Endothelial cell of umbilical vein (primary cell): ENCODE measurements at regions not wholly inside any gene's neighbourhood (a gene's known extent, or its start where the extent isn't known, plus 50 kb on each side); places are given as distances from the start of the nearest gene placed in this dataset.

ENCODE experiments used
- BruUV-seq: library from RNA; stranded (reverse); fragments of 400-500 nt; replicated peaks from 2 replicates; lab custom pipeline; 2021; lab: Mats Ljungman, UMichigan
- CTCF ChIA-PET: fragments of 300-600, 350-600 bp; sonication (Branson Sonifier 250); formaldehyde crosslinking; loops from one replicate; lab custom pipeline; 2021; ENCODE audit warnings: antibody characterized with exemption, inconsistent platforms; lab: Charles Lee
- POLR2A ChIA-PET: fragments of 300-600, 350-600 bp; sonication (Branson Sonifier 250); formaldehyde crosslinking; loops from one replicate; lab custom pipeline; 2021; ENCODE audit warnings: antibody characterized with exemption, inconsistent platforms; lab: Charles Lee
- DNase-seq: peaks from one replicate; pipeline ENCODE4 v3.0.0-alpha.2; 2011; ENCODE audit warnings: low read depth, low spot score
- FAIRE-seq: peaks from 2 replicates; lab custom pipeline; 2011; peaks lifted over from hg19 to GRCh38; lab: Jason Lieb, UNC
- H2AFZ ChIP-seq: 2 replicates; pipeline ENCODE4 v1.6.0; 2012; ENCODE audit warnings: low read depth, low read length, control low read depth, inconsistent platforms
- H3K27ac ChIP-seq: 2 replicates; pipeline ENCODE4 v1.5.1; 2011; ENCODE audit warnings: low read depth, mild to moderate bottlenecking, control low read depth, low read length, moderate library complexity; ENCODE audit not compliant: insufficient read depth
- H3K27me3 ChIP-seq, 2 experiments: 2 replicates each; pipeline versions ENCODE4 v1.6.0 to v1.6.1; 2011; ENCODE audit warnings: low read length in 2 of 2, mixed read lengths in 1 of 2; ENCODE audit not compliant: control insufficient read depth in 2 of 2, insufficient read depth in 2 of 2
- H3K36me3 ChIP-seq, 2 experiments: 2 replicates in 1 of 2; 3 replicates in 1 of 2; pipeline ENCODE4 v1.5.1; 2011; ENCODE audit warnings: low read length in 2 of 2, mild to moderate bottlenecking in 1 of 2, moderate library complexity in 1 of 2; ENCODE audit not compliant: control insufficient read depth in 2 of 2, insufficient read depth in 2 of 2; ENCODE audit errors: extremely low read depth in 1 of 2
- H3K4me1 ChIP-seq: 3 replicates; pipeline ENCODE4 v1.5.1; 2011; ENCODE audit warnings: mild to moderate bottlenecking, low read length; ENCODE audit not compliant: control insufficient read depth, insufficient read depth; ENCODE audit errors: extremely low read depth
- H3K4me2 ChIP-seq: 2 replicates; pipeline ENCODE4 v1.6.1; 2011; ENCODE audit warnings: low read length, control low read depth, mixed read lengths; ENCODE audit not compliant: insufficient read depth
- H3K4me3 ChIP-seq, 3 experiments: fragments of 200-600 bp in 1 of 3; sonication (generic), shearing (Covaris generic) in 1 of 3; replicated peaks in 1 of 3; 2 replicates each; pipeline ENCODE4 v1.5.1; 2011 to 2016; ENCODE audit warnings: control low read depth in 3 of 3, low read length in 3 of 3, mild to moderate bottlenecking in 2 of 3, inconsistent platforms in 1 of 3, low read depth in 1 of 3, moderate library complexity in 1 of 3; ENCODE audit not compliant: insufficient read depth in 1 of 3
- H3K79me2 ChIP-seq: 2 replicates; pipeline ENCODE4 v1.6.0; 2012; ENCODE audit warnings: low read length, inconsistent platforms; ENCODE audit not compliant: control insufficient read depth, insufficient read depth
- H3K9ac ChIP-seq: replicated peaks from 2 replicates; pipeline ENCODE3; 2011; ENCODE audit warnings: low read length, control low read depth; ENCODE audit not compliant: insufficient read depth; ENCODE audit errors: extremely low read depth
- H3K9me1 ChIP-seq: replicated peaks from 3 replicates; pipeline ENCODE4 v1.6.0; 2011; ENCODE audit warnings: mild to moderate bottlenecking, low read length; ENCODE audit not compliant: control insufficient read depth, insufficient read depth; ENCODE audit errors: extremely low read depth
- H3K9me3 ChIP-seq: replicated peaks from 2 replicates; pipeline ENCODE4 v1.5.1; 2012; ENCODE audit warnings: low read length, inconsistent platforms; ENCODE audit not compliant: control insufficient read depth, insufficient read depth
- H4K20me1 ChIP-seq: replicated peaks from 2 replicates; pipeline ENCODE3; 2011; ENCODE audit warnings: mild to moderate bottlenecking, low read length; ENCODE audit not compliant: control insufficient read depth, insufficient read depth; ENCODE audit errors: extremely low read depth
- CTCF ChIP-seq, 2 donors: IDR thresholded peaks; 1 replicate in 1 of 2; 2 replicates in 1 of 2; pipeline ENCODE4 v1.5.1; 2011; ENCODE audit warnings: low read length in 2 of 2, mild to moderate bottlenecking in 2 of 2, moderate library complexity in 2 of 2, control low read depth in 1 of 2, inconsistent platforms in 1 of 2, low read depth in 1 of 2; ENCODE audit not compliant: insufficient read depth in 1 of 2; ENCODE audit errors: extremely low read depth in 1 of 2
- EZH2 ChIP-seq: IDR thresholded peaks from 2 replicates; pipeline ENCODE4 v1.6.1; 2012; ENCODE audit warnings: borderline replicate concordance, low read depth, mild to moderate bottlenecking, moderate library complexity, low read length, inconsistent platforms; ENCODE audit not compliant: severe bottlenecking
- FOS ChIP-seq: IDR thresholded peaks from 2 replicates; pipeline ENCODE4 v1.6.1; 2011; ENCODE audit warnings: mild to moderate bottlenecking, low read length, moderate library complexity, borderline replicate concordance; ENCODE audit not compliant: insufficient read depth
- GATA2 ChIP-seq: IDR thresholded peaks from 2 replicates; pipeline ENCODE4 v1.7.0; 2011; ENCODE audit warnings: low read depth, mild to moderate bottlenecking, moderate library complexity, mixed read lengths, low read length; ENCODE audit not compliant: insufficient read length, insufficient read depth
- JUN ChIP-seq: IDR thresholded peaks from 2 replicates; pipeline ENCODE4 v1.6.1; 2011; ENCODE audit warnings: borderline replicate concordance, low read depth; ENCODE audit not compliant: insufficient read length, insufficient read depth
- MAX ChIP-seq: IDR thresholded peaks from 2 replicates; pipeline ENCODE4 v1.6.1; 2011; ENCODE audit not compliant: insufficient read depth, insufficient read length
- MYC ChIP-seq: IDR thresholded peaks from one replicate; pipeline ENCODE4 v1.6.1; 2011; ENCODE audit warnings: mild to moderate bottlenecking, low read depth, low read length
- POLR2A ChIP-seq: IDR thresholded peaks from 2 replicates; pipeline ENCODE4 v1.6.1; 2012; ENCODE audit warnings: low read depth, mild to moderate bottlenecking, control low read depth, low read length
- POLR2AphosphoS5 ChIP-seq: IDR thresholded peaks from 2 replicates; pipeline ENCODE4 v1.6.1; 2012; ENCODE audit warnings: low read depth, mild to moderate bottlenecking, control low read depth, low read length, moderate library complexity; ENCODE audit not compliant: insufficient read depth
- dilution Hi-C: fragments of 300-500 bp; cut with MboI; formaldehyde crosslinking; loops from one replicate; pipeline ENCODE4 v1.15.0; 2019; ENCODE audit warnings: low sequenced_read_pairs; ENCODE audit not compliant: extremely low pct_ligation_motif_present
- intact Hi-C: fragments of 100-400 bp; cut with micrococcal nuclease; formaldehyde crosslinking; loops from one replicate; pipeline ENCODE4 v1.10.0; 2022

- Histone ChIP-seq H3K27ac (no peak overlapping the region), H3K9me1 (no peaks in the 10 kb centered on the region), H3K4me1 (peaks cover 5% of the 10 kb centered on the region), H3K79me2 (no peaks in the 10 kb centered on the region), H4K20me1 (no peaks in the 10 kb centered on the region), H3K36me3 (no peaks in the 10 kb centered on the region), H3K9ac (no peak overlapping the region), H2AFZ (no peak overlapping the region), H3K27me3 (no peaks in the 10 kb centered on the region), H3K9me3 (no peaks in the 10 kb centered on the region), H3K4me3 (no peak overlapping the region), H3K4me2 (no peak overlapping the region)
- CTCF ChIA-PET: interaction anchor here (0.6 kb wide), 1 partner anchor 93 kb away, joined by 4 read pairs; no protein-coding TSS in a partner anchor
- TF ChIP-seq CTCF (IDR thresholded peaks at IDR 0.05; ENCODE audit: extremely low read depth in 1 of 2, insufficient read depth in 1 of 2, low read depth in 1 of 2, low read length in 2 of 2): no peak
- TF ChIP-seq POLR2AphosphoS5: no peak
- TF ChIP-seq JUN: no peak
- no peak for TF ChIP-seq EZH2
- no peak for TF ChIP-seq MYC
- no peak for TF ChIP-seq MAX
- no peak for TF ChIP-seq GATA2
- TF ChIP-seq POLR2A: no peak
- TF ChIP-seq FOS: no peak
- FAIRE-seq (no peak), DNase-seq (no peak)
- dilution Hi-C loops: no loop called here
- POLR2A ChIA-PET: no interaction called here
- intact Hi-C loops: no loop called here
- no TSS peak for BruUV-seq
These were observed 132.9 kb upstream of the ERRFI1 start for GRCh38 chr1:8158995-8159394.
